GM12878 (cell line): ENCODE measurements at regions not wholly inside any gene's neighbourhood (a gene's known extent, or its start where the extent isn't known, plus 50 kb on each side); places are given as distances from the start of the nearest gene placed in this dataset.

Experiments used
- ASH2L ChIP-seq: fragments of 300-600, 200-600 bp; sonication (generic); IDR thresholded peaks from 2 replicates; pipeline ENCODE4 v1.6.1; 2017; ENCODE audit warnings: low read depth, mild to moderate bottlenecking, borderline replicate concordance
- CEBPB ChIP-seq, 2 experiments: fragments of 150-350 bp in 1 of 2; IDR thresholded peaks; 2 replicates each; pipeline ENCODE4 v1.6.1; 2012 to 2014; ENCODE audit warnings: low read depth in 2 of 2, low read length in 2 of 2, borderline replicate concordance in 1 of 2, inconsistent platforms in 1 of 2
- CHD2 ChIP-seq: IDR thresholded peaks from 2 replicates; pipeline ENCODE4 v1.6.1; 2011; ENCODE audit warnings: low read depth, low read length, improper control_type of control experiment, borderline replicate concordance
- FOXM1 ChIP-seq: IDR thresholded peaks from 2 replicates; pipeline ENCODE4 v1.6.1; 2012; ENCODE audit warnings: low read depth, mild to moderate bottlenecking, inconsistent platforms, low read length, moderate library complexity
- POLR2AphosphoS5 ChIP-seq: IDR thresholded peaks from 2 replicates; pipeline ENCODE4 v1.6.1; 2011; ENCODE audit warnings: mild to moderate bottlenecking, low read length, inconsistent platforms
- SUZ12 ChIP-seq: fragments of 200-600 bp; sonication (generic); IDR thresholded peaks from one replicate; pipeline ENCODE4 v1.6.1; 2018; ENCODE audit warnings: antibody characterized with exemption, mild to moderate bottlenecking; ENCODE audit not compliant: unreplicated experiment
- ZSCAN29 ChIP-seq: fragments of 450-650 bp; IDR thresholded peaks from 2 replicates; pipeline ENCODE4 v1.6.1; 2017; ENCODE audit warnings: mild to moderate bottlenecking, moderate library complexity
- TF ChIP-seq, protein P1 (sequence below), 3 experiments: IDR thresholded peaks in 2 of 3; conservative IDR thresholded peaks in 1 of 3; 2 replicates each; pipeline ENCODE4 v1.5.1; 2011; ENCODE audit warnings: low read depth in 3 of 3, low read length in 3 of 3, mild to moderate bottlenecking in 3 of 3, control low read depth in 2 of 3, moderate library complexity in 2 of 3, inconsistent platforms in 1 of 3, mixed read lengths in 1 of 3; ENCODE audit not compliant: control insufficient read depth in 2 of 3, insufficient read depth in 1 of 3; ENCODE audit errors: extremely low read depth in 1 of 3
- TF ChIP-seq, protein P2 (sequence below): IDR thresholded peaks from 2 replicates; pipeline ENCODE4 v1.6.1; 2012; ENCODE audit warnings: improper control_type of control experiment, low read depth, low read length; ENCODE audit not compliant: insufficient replicate concordance

- TF ChIP-seq FOXM1, result no peak
- no peak for TF ChIP-seq CHD2
- TF ChIP-seq, protein P1, sequence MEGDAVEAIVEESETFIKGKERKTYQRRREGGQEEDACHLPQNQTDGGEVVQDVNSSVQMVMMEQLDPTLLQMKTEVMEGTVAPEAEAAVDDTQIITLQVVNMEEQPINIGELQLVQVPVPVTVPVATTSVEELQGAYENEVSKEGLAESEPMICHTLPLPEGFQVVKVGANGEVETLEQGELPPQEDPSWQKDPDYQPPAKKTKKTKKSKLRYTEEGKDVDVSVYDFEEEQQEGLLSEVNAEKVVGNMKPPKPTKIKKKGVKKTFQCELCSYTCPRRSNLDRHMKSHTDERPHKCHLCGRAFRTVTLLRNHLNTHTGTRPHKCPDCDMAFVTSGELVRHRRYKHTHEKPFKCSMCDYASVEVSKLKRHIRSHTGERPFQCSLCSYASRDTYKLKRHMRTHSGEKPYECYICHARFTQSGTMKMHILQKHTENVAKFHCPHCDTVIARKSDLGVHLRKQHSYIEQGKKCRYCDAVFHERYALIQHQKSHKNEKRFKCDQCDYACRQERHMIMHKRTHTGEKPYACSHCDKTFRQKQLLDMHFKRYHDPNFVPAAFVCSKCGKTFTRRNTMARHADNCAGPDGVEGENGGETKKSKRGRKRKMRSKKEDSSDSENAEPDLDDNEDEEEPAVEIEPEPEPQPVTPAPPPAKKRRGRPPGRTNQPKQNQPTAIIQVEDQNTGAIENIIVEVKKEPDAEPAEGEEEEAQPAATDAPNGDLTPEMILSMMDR (IDR thresholded peaks at IDR 0.05 in 2 of 3, conservative IDR thresholded peaks at IDR 0.05 in 1 of 3; ENCODE audit: control insufficient read depth in 2 of 3, extremely low read depth in 1 of 3, insufficient read depth in 1 of 3, low read depth in 3 of 3, low read length in 3 of 3), result no peak
- TF ChIP-seq ASH2L, result no peak
- no peak for TF ChIP-seq CEBPB (IDR thresholded peaks at IDR 0.05; ENCODE audit: borderline replicate concordance in 1 of 2, low read depth in 2 of 2, low read length in 2 of 2)
- no peak for TF ChIP-seq ZSCAN29
- no peak for TF ChIP-seq POLR2AphosphoS5
- TF ChIP-seq, protein P2, sequence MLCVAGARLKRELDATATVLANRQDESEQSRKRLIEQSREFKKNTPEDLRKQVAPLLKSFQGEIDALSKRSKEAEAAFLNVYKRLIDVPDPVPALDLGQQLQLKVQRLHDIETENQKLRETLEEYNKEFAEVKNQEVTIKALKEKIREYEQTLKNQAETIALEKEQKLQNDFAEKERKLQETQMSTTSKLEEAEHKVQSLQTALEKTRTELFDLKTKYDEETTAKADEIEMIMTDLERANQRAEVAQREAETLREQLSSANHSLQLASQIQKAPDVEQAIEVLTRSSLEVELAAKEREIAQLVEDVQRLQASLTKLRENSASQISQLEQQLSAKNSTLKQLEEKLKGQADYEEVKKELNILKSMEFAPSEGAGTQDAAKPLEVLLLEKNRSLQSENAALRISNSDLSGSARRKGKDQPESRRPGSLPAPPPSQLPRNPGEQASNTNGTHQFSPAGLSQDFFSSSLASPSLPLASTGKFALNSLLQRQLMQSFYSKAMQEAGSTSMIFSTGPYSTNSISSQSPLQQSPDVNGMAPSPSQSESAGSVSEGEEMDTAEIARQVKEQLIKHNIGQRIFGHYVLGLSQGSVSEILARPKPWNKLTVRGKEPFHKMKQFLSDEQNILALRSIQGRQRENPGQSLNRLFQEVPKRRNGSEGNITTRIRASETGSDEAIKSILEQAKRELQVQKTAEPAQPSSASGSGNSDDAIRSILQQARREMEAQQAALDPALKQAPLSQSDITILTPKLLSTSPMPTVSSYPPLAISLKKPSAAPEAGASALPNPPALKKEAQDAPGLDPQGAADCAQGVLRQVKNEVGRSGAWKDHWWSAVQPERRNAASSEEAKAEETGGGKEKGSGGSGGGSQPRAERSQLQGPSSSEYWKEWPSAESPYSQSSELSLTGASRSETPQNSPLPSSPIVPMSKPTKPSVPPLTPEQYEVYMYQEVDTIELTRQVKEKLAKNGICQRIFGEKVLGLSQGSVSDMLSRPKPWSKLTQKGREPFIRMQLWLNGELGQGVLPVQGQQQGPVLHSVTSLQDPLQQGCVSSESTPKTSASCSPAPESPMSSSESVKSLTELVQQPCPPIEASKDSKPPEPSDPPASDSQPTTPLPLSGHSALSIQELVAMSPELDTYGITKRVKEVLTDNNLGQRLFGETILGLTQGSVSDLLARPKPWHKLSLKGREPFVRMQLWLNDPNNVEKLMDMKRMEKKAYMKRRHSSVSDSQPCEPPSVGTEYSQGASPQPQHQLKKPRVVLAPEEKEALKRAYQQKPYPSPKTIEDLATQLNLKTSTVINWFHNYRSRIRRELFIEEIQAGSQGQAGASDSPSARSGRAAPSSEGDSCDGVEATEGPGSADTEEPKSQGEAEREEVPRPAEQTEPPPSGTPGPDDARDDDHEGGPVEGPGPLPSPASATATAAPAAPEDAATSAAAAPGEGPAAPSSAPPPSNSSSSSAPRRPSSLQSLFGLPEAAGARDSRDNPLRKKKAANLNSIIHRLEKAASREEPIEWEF, result no peak
- TF ChIP-seq SUZ12, result no peak
Observed at GRCh38 chr16:27737513-27737912, 187.6 kb downstream of the KATNIP start.
